Heart right ventricle (tissue), 16 donors: ENCODE measurements at regions not wholly inside any gene's neighbourhood (a gene's known extent, or its start where the extent isn't known, plus 50 kb on each side); places are given as distances from the start of the nearest gene placed in this dataset.

Experiments used
- ATAC-seq, 8 donors: fragments of 200-7000 bp; cut with Tn5 transposase; one replicate each; pipeline ENCODE4 v1.9.1; 2020; ENCODE audit warnings: mild to moderate bottlenecking in 8 of 8, moderate library complexity in 8 of 8, moderate number of reproducible peaks in 1 of 8
- DNase-seq, 2 donors: peaks; one replicate each; pipeline ENCODE4 v3.0.0-alpha.2; 2020
- H3K27ac ChIP-seq, 10 donors: fragments of 200-600 bp; sonication (generic) in 2 of 10; one replicate each; pipeline versions ENCODE4 v1.5.0 to v1.8.0; 2020 to 2022; ENCODE audit warnings: mild to moderate bottlenecking in 3 of 10
- H3K27me3 ChIP-seq, 7 donors: fragments of 200-600 bp; one replicate each; pipeline ENCODE4 v1.8.0; 2021 to 2022; ENCODE audit warnings: mild to moderate bottlenecking in 2 of 7
- H3K36me3 ChIP-seq, 9 donors: fragments of 200-600 bp; sonication (generic) in 1 of 9; one replicate each; pipeline versions ENCODE4 v1.5.0 to v1.8.0; 2020 to 2022; ENCODE audit warnings: mild to moderate bottlenecking in 2 of 9
- H3K4me1 ChIP-seq, 9 donors: fragments of 200-600 bp; sonication (generic) in 1 of 9; one replicate each; pipeline versions ENCODE4 v1.5.0 to v1.8.0; 2020 to 2022; ENCODE audit warnings: mild to moderate bottlenecking in 4 of 9
- H3K4me3 ChIP-seq, 10 donors: fragments of 200-600 bp; sonication (generic) in 2 of 10; one replicate each; pipeline versions ENCODE4 v1.5.0 to v1.8.0; 2020 to 2022; ENCODE audit warnings: mild to moderate bottlenecking in 7 of 10, moderate library complexity in 2 of 10
- H3K9me3 ChIP-seq, 11 donors: fragments of 200-600 bp in 10 of 11; sonication (generic) in 2 of 11; one replicate each; pipeline versions ENCODE4 v1.5.0 to v1.8.0; 2013 to 2022; ENCODE audit warnings: mild to moderate bottlenecking in 2 of 11, control low read depth in 1 of 11, moderate library complexity in 1 of 11
- WGBS, 2 donors: extraction: QIAGEN DNeasy Blood & Tissue Kit; methylation state at CpG; one replicate each; pipeline ENCODE4 v1.1.7; 2013; ENCODE audit warnings: inconsistent platforms in 1 of 2; 5-methylcytosine and 5-hydroxymethylcytosine counted together
- intact Hi-C, 10 donors: fragments of 100-400 bp; cut with DNase I; formaldehyde crosslinking; loops; one replicate each; pipeline versions ENCODE4 v1.11.1 to v1.14.2; 2022
- TF ChIP-seq, protein P1 (sequence below), 9 donors: fragments of 200-600 bp; sonication (generic) in 2 of 9; IDR thresholded peaks; one replicate each; pipeline versions ENCODE4 v1.5.0 to v1.8.0; 2021 to 2022; ENCODE audit warnings: antibody characterized with exemption in 9 of 9, mild to moderate bottlenecking in 5 of 9, moderate library complexity in 1 of 9
- donor health status: Arrhythmogenic right ventricular cardiomyopathy.
- donor health status: ischemic (EF 13 %, LVEDD 7.1; RV severe dilation, severe dysfunction).
- donor health status: healthy with polysubstance abuse.
- donor health status: DM: no; HTN: yes; CAD: no.
- donor health status: DM: no; HTN: no; CAD: no.
- donor health status: ischemic (EF 25% LVEDD 6.9; RV normal size, moderate dysfunction).
- donor health status: ischemic (EF 25% LVEDD 5.7; RV mildly dilated, moderate dysfunction).
- donor health status: healthy.
- donor health status: DM: yes; HTN: yes; CAD: no.
- donor health status: Ischemic cardiomyopathy.
- donor health status: ischemic (EF 35%, LVEDD 5.7; RV mildly dilated, moderate dysfunction).
- donor health status: nonischemic (EF 11% LVEDD 7.7; RV severe dilation, severe dysfunction).
- donor health status: DM: yes; HTN: yes; CAD: no.
- donor health status: PGD.
- donor health status: ischemic (EF 29% LVEDD 5.4; RV normal size, mild dysfunction).
- donor health status: nonischemic (EF 23%, LVEDD 6.1; RV moderate dilation, normal function).

GRCh38 chr5:18305288-18305924 is 671.1 kb downstream of the TAF11L14 start:
- peaks cover 0 to 11% (median 4%) of the 10 kb centered on the region in 7 donors for H3K27me3 ChIP-seq
- no peak for ATAC-seq
- intact Hi-C loops = loop anchor here in 2 of 10 donors (2.0 to 10.0 kb wide), 2 partner anchors 1087 to 1091 kb away; partner anchors contain the start of gene BASP1 (in 1 of the 2)

GRCh38 chr5:18311266-18311665 is 677.0 kb downstream of the TAF11L14 start:
- H3K4me3 ChIP-seq = no peak overlapping the region
- H3K9me3 ChIP-seq = no peaks in the 10 kb centered on the region
- peaks cover 0 to 7% (median 0%) of the 10 kb centered on the region in 7 donors for H3K27me3 ChIP-seq
- intact Hi-C loops = loop anchor here in 3 of 10 donors (5.0 to 10.0 kb wide), 2 partner anchors 1094 to 1096 kb away; partner anchors contain the start of gene BASP1 (in 3 of the 3)
- H3K36me3 ChIP-seq = no peaks in the 10 kb centered on the region
- no peak overlapping the region for H3K27ac ChIP-seq
- TF ChIP-seq, protein P1, sequence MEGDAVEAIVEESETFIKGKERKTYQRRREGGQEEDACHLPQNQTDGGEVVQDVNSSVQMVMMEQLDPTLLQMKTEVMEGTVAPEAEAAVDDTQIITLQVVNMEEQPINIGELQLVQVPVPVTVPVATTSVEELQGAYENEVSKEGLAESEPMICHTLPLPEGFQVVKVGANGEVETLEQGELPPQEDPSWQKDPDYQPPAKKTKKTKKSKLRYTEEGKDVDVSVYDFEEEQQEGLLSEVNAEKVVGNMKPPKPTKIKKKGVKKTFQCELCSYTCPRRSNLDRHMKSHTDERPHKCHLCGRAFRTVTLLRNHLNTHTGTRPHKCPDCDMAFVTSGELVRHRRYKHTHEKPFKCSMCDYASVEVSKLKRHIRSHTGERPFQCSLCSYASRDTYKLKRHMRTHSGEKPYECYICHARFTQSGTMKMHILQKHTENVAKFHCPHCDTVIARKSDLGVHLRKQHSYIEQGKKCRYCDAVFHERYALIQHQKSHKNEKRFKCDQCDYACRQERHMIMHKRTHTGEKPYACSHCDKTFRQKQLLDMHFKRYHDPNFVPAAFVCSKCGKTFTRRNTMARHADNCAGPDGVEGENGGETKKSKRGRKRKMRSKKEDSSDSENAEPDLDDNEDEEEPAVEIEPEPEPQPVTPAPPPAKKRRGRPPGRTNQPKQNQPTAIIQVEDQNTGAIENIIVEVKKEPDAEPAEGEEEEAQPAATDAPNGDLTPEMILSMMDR (IDR thresholded peaks at IDR 0.05) = no peak
- no peaks in the 10 kb centered on the region for H3K4me1 ChIP-seq
- DNase-seq (no peak), ATAC-seq (no peak)
- 43 to 44% methylated on average over 3 of the region's 3 CpGs for WGBS, 2 donors

More at GRCh38 chr5:18305288-18305924, 671.1 kb downstream of the TAF11L14 start:
- DNase-seq = no peak
- no peak overlapping the region for H3K27ac ChIP-seq
- no peaks in the 10 kb centered on the region for H3K9me3 ChIP-seq
- no peak overlapping the region for H3K4me3 ChIP-seq
- no peaks in the 10 kb centered on the region for H3K36me3 ChIP-seq
- TF ChIP-seq, protein P1 (IDR thresholded peaks at IDR 0.05) = peak in 8 of 9 donors; percentile 16 to 61 (median 52)
- no peaks in the 10 kb centered on the region for H3K4me1 ChIP-seq
- WGBS, 2 donors = 65 to 70% methylated on average over 8 of the region's 8 CpGs

- ATAC-seq (no peak), DNase-seq (no peak)
- Histone ChIP-seq H3K9me3 (no peaks in the 10 kb centered on the region), H3K4me3 (no peak overlapping the region), H3K27ac (no peak overlapping the region), H3K36me3 (no peaks in the 10 kb centered on the region), H3K4me1 (no peaks in the 10 kb centered on the region), H3K27me3 (peaks cover 0 to 7% (median 0%) of the 10 kb centered on the region in 7 donors)
- intact Hi-C loops = loop anchor here in 4 of 10 donors (2.0 to 10.0 kb wide), 3 partner anchors 1095 to 1097 kb away; partner anchors contain the start of gene BASP1 (in 4 of the 4)
- 73 to 75% methylated on average over 1 of the region's 1 CpG for WGBS, 2 donors
- TF ChIP-seq, protein P1 (IDR thresholded peaks at IDR 0.05) = no peak
Observed at GRCh38 chr5:18312016-18312415, 677.8 kb downstream of the TAF11L14 start.

- 35% methylated on average over 6 of the region's 6 CpGs for WGBS, 2 donors
- ATAC-seq (no peak), DNase-seq (no peak)
- TF ChIP-seq, protein P1 (IDR thresholded peaks at IDR 0.05) = peak; percentile 20 to 69 (median 57)
- H3K27ac ChIP-seq = no peak overlapping the region
- intact Hi-C loops = loop anchor here in 7 of 10 donors (2.0 to 10.0 kb wide), 3 partner anchors 1097 to 1099 kb away; partner anchors contain the start of gene BASP1 (in 7 of the 7)
- H3K4me3 ChIP-seq = no peak overlapping the region
- H3K36me3 ChIP-seq = no peaks in the 10 kb centered on the region
- H3K27me3 ChIP-seq = peaks cover 0 to 7% (median 0%) of the 10 kb centered on the region in 7 donors
- no peaks in the 10 kb centered on the region for H3K9me3 ChIP-seq
- no peaks in the 10 kb centered on the region for H3K4me1 ChIP-seq
Observed at GRCh38 chr5:18314192-18314778, 680.0 kb downstream of the TAF11L14 start.
